Spleen (tissue), 11 donors: ENCODE measurements at regions not wholly inside any gene's neighbourhood (a gene's known extent, or its start where the extent isn't known, plus 50 kb on each side); places are given as distances from the start of the nearest gene placed in this dataset.

ENCODE experiments used
- DNase-seq: peaks from one replicate; pipeline ENCODE4 v3.0.0-alpha.2; 2020
- H3K27ac ChIP-seq, 8 donors: fragments of 200-600 bp; sonication (generic) in 7 of 8; 1 replicate in 4 of 8; 2 replicates in 4 of 8; pipeline versions ENCODE4 v1.5.0 to v1.8.0; 2016 to 2021; ENCODE audit warnings: inconsistent platforms in 4 of 8, mild to moderate bottlenecking in 4 of 8, moderate library complexity in 1 of 8
- H3K27me3 ChIP-seq, 7 donors: fragments of 200-600 bp; sonication (generic) in 6 of 7; replicated peaks in 1 of 7; 1 replicate in 4 of 7; 2 replicates in 3 of 7; pipeline versions ENCODE4 v1.5.0 to v1.8.0; 2016 to 2021; ENCODE audit warnings: inconsistent platforms in 3 of 7, mild to moderate bottlenecking in 1 of 7
- H3K36me3 ChIP-seq, 6 donors: fragments of 200-600 bp; sonication (generic) in 5 of 6; 1 replicate in 4 of 6; 2 replicates in 2 of 6; pipeline versions ENCODE4 v1.5.0 to v1.8.0; 2016 to 2021; ENCODE audit warnings: inconsistent platforms in 2 of 6
- H3K4me1 ChIP-seq, 6 donors: fragments of 200-600 bp; sonication (generic) in 5 of 6; 1 replicate in 3 of 6; 2 replicates in 3 of 6; pipeline versions ENCODE4 v1.5.0 to v1.8.0; 2016 to 2021; ENCODE audit warnings: inconsistent platforms in 3 of 6
- H3K4me3 ChIP-seq, 8 donors: fragments of 200-600 bp; sonication (generic) in 7 of 8; 1 replicate in 4 of 8; 2 replicates in 4 of 8; pipeline versions ENCODE4 v1.5.0 to v1.8.0; 2016 to 2021; ENCODE audit warnings: inconsistent platforms in 4 of 8, mild to moderate bottlenecking in 4 of 8, moderate library complexity in 2 of 8
- H3K9me3 ChIP-seq, 8 donors: fragments of 200-600 bp; sonication (generic) in 7 of 8; 1 replicate in 4 of 8; 2 replicates in 4 of 8; pipeline versions ENCODE4 v1.5.0 to v1.8.0; 2016 to 2021; ENCODE audit warnings: inconsistent platforms in 4 of 8
- POLR2A ChIP-seq, 3 donors: fragments of 450-650 bp; IDR thresholded peaks; one replicate each; pipeline ENCODE4 v1.5.1; 2017; ENCODE audit warnings: antibody characterized with exemption in 3 of 3, mild to moderate bottlenecking in 1 of 3
- POLR2AphosphoS5 ChIP-seq, 3 donors: sonication (generic); formaldehyde crosslinking; IDR thresholded peaks; one replicate each; pipeline ENCODE4 v1.5.1; 2017; ENCODE audit warnings: antibody characterized with exemption in 3 of 3
- WGBS, 5 donors: extraction: QIAGEN DNeasy Blood & Tissue Kit in 3 of 5; methylation state at CpG; one replicate each; pipeline versions ENCODE4 v1.1.5 to v1.1.7; 2013 to 2018; 5-methylcytosine and 5-hydroxymethylcytosine counted together
- intact Hi-C: fragments of 100-400 bp; cut with DNase I; formaldehyde crosslinking; loops from one replicate; pipeline ENCODE4 v1.15.0; 2023; ENCODE audit warnings: low total_unique reads
- TF ChIP-seq, protein P1 (sequence below), 11 experiments: fragments of 200-600 bp in 7 of 11; fragments of 450-650 bp in 4 of 11; sonication (generic) in 4 of 11; IDR thresholded peaks in 8 of 11; conservative IDR thresholded peaks in 3 of 11; 1 replicate in 7 of 11; 2 replicates in 4 of 11; pipeline versions ENCODE4 v1.4.0 to v1.8.0; 2016 to 2021; ENCODE audit warnings: antibody characterized with exemption in 11 of 11, inconsistent platforms in 4 of 11, mild to moderate bottlenecking in 1 of 11
- donor health status: healthy with polysubstance abuse.
- donor health status: DM: no; HTN: no; CAD: no; lungs with moderate emphysema.
- donor health status: DM: no; HTN: no; CAD: no.
- donor health status: Bipolar disorder and iron deficiency.
- donor health status: healthy.
- donor health status: DM: no; HTN: no; CAD: no.
- donor health status: DM: yes; HTN: yes; CAD: no.

DNA sequence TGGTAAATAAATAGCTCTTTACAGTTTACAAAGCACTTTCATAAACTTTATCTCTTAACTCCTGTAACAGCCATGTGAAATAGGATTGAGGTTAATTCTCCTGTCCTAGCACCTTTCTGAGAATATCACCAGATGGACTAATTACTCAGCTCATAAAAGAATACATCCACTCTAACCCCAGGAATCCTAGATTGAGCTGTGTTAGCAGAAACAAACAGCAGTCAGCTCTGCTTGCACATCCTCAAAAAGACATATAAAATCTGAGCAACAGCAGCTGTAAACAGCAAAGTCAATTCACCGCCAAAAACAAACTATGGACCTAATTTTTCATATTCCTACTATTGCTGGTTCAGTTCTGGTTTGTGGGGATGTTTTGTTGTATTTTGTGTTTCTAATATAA is 182.8 kb downstream of the QDPR start:
- no peak for TF ChIP-seq POLR2A (IDR thresholded peaks at IDR 0.05)
- TF ChIP-seq POLR2AphosphoS5 (IDR thresholded peaks at IDR 0.05) = no peak
- TF ChIP-seq, protein P1, sequence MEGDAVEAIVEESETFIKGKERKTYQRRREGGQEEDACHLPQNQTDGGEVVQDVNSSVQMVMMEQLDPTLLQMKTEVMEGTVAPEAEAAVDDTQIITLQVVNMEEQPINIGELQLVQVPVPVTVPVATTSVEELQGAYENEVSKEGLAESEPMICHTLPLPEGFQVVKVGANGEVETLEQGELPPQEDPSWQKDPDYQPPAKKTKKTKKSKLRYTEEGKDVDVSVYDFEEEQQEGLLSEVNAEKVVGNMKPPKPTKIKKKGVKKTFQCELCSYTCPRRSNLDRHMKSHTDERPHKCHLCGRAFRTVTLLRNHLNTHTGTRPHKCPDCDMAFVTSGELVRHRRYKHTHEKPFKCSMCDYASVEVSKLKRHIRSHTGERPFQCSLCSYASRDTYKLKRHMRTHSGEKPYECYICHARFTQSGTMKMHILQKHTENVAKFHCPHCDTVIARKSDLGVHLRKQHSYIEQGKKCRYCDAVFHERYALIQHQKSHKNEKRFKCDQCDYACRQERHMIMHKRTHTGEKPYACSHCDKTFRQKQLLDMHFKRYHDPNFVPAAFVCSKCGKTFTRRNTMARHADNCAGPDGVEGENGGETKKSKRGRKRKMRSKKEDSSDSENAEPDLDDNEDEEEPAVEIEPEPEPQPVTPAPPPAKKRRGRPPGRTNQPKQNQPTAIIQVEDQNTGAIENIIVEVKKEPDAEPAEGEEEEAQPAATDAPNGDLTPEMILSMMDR (IDR thresholded peaks at IDR 0.05 in 8 of 11, conservative IDR thresholded peaks at IDR 0.05 in 3 of 11) = no peak
- H3K27ac ChIP-seq = no peak overlapping the region
- H3K9me3 ChIP-seq = no peaks in the 10 kb centered on the region
- H3K4me1 ChIP-seq = peaks cover 3 to 14% (median 7%) of the 10 kb centered on the region in 6 donors
- no peak for DNase-seq
- no peaks in the 10 kb centered on the region for H3K36me3 ChIP-seq
- no peaks in the 10 kb centered on the region for H3K27me3 ChIP-seq
- intact Hi-C loops = loop anchor here (10.0 kb wide), 1 partner anchor 1034 kb away; no protein-coding TSS in a partner anchor
- no peak overlapping the region for H3K4me3 ChIP-seq
- WGBS, 5 donors = 53 to 83% (median 77%) methylated on average over 1 of the region's 1 CpG

DNA sequence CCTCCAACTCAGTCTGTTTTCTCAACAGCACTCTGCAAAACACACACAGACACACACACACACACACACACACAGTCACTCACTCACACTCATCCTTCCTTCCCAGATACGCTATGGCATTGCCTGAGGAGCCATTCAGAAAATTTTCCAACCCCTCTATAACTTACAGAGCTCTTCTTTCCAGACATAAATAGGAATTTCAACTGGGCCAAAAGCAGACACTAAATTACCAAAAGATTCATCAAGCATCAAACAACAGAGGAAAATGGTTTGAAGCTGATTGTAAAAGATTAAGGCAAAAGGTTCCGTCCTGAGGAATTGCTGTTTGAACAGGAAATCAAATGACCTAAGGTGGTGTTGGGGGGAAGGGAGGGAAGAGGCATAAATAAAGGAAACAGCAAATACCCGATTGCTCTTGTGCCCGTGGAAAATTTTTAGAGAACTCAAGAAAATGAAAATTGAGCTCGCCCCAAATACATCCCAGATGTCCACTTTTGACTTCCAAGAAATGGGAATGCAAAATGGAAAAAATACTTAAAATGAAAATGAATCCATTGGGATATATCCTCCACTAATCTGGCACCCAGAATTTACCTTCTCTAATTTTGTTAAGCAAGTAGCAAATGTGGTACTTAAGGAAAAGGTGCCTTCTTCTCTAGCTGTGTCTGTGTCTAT is 183.6 kb downstream of the QDPR start:
- Histone ChIP-seq H3K9me3 (no peaks in the 10 kb centered on the region), H3K27ac (no peak overlapping the region), H3K36me3 (no peaks in the 10 kb centered on the region), H3K4me3 (no peak overlapping the region), H3K4me1 (peaks cover 3 to 20% (median 12%) of the 10 kb centered on the region in 6 donors), H3K27me3 (no peaks in the 10 kb centered on the region)
- intact Hi-C loops = loop anchor here (10.0 kb wide), 1 partner anchor 1033 kb away; no protein-coding TSS in a partner anchor
- 33 to 51% (median 38%) methylated on average over 5 of the region's 5 CpGs for WGBS, 5 donors
- no peak for DNase-seq
- TF ChIP-seq POLR2A (IDR thresholded peaks at IDR 0.05) (no peak), POLR2AphosphoS5 (IDR thresholded peaks at IDR 0.05) (no peak)
- TF ChIP-seq, protein P1 (IDR thresholded peaks at IDR 0.05 in 8 of 11, conservative IDR thresholded peaks at IDR 0.05 in 3 of 11) = no peak

GRCh38 chr4:17327591-17327990 is 184.3 kb downstream of the QDPR start:
- TF ChIP-seq POLR2A (IDR thresholded peaks at IDR 0.05) (no peak), POLR2AphosphoS5 (IDR thresholded peaks at IDR 0.05) (no peak)
- TF ChIP-seq, protein P1 (IDR thresholded peaks at IDR 0.05 in 8 of 11, conservative IDR thresholded peaks at IDR 0.05 in 3 of 11) = no peak
- Histone ChIP-seq H3K9me3 (no peaks in the 10 kb centered on the region), H3K27ac (no peak overlapping the region), H3K4me3 (no peak overlapping the region), H3K36me3 (no peaks in the 10 kb centered on the region), H3K27me3 (no peaks in the 10 kb centered on the region), H3K4me1 (peaks cover 3 to 20% (median 12%) of the 10 kb centered on the region in 6 donors)
- 75 to 93% (median 83%) methylated on average over 6 of the region's 6 CpGs for WGBS, 5 donors
- intact Hi-C loops = loop anchor here (10.0 kb wide), 1 partner anchor 1033 kb away; no protein-coding TSS in a partner anchor
- DNase-seq = no peak

DNA sequence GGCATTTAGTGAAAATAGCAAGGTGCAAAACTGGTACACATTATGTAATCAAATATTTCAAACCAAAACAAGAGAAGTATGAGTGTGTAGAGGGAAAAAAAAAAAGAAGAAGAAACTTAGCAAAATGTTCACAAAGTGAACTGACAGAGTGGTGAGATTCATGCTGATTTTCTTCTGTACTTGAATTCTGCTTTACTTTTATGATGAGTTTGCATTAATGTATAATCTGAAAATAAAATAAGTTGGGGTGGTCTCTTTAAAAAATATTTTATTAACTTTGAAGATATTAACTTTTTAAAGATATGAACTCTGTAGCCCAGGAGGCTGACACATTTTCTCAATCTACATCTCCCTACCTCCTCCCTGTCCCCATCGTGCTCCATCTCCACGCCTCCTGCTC is 185.1 kb downstream of the QDPR start:
- H3K36me3 ChIP-seq = no peaks in the 10 kb centered on the region
- intact Hi-C loops = loop anchor here (10.0 kb wide), 1 partner anchor 1032 kb away; no protein-coding TSS in a partner anchor
- H3K27me3 ChIP-seq = no peaks in the 10 kb centered on the region
- H3K27ac ChIP-seq = no peak overlapping the region
- no peak for DNase-seq
- TF ChIP-seq, protein P1 (IDR thresholded peaks at IDR 0.05 in 8 of 11, conservative IDR thresholded peaks at IDR 0.05 in 3 of 11) = no peak
- no peak for TF ChIP-seq POLR2A (IDR thresholded peaks at IDR 0.05)
- no peak for TF ChIP-seq POLR2AphosphoS5 (IDR thresholded peaks at IDR 0.05)
- H3K4me1 ChIP-seq = peaks cover 3 to 20% (median 12%) of the 10 kb centered on the region in 6 donors
- WGBS, 5 donors = 70 to 87% (median 84%) methylated on average over 2 of the region's 2 CpGs
- H3K4me3 ChIP-seq = no peak overlapping the region
- no peaks in the 10 kb centered on the region for H3K9me3 ChIP-seq
